Neural crest cell (in vitro differentiated cells): ENCODE measurements at regions not wholly inside any gene's neighbourhood (a gene's known extent, or its start where the extent isn't known, plus 50 kb on each side); places are given as distances from the start of the nearest gene placed in this dataset.
"Not testable (repeated sequence)": the region's sequence is repeated elsewhere in the genome, so short reads cannot be mapped to it uniquely, and the experiment has no call there.

Source experiments
- DNase-seq: peaks from one replicate; pipeline ENCODE4 v3.0.0; 2021; ENCODE audit warnings: low read depth, mixed read lengths, low spot score
- H3K27ac Mint-ChIP-seq: one replicate; pipeline ENCODE4 v1.8.0; 2021; ENCODE audit warnings: mild to moderate bottlenecking, mixed read lengths; ENCODE audit not compliant: unreplicated experiment
- H3K27me3 Mint-ChIP-seq: 2 replicates; pipeline ENCODE4 v1.8.0; 2021; ENCODE audit warnings: low read depth, mild to moderate bottlenecking, mixed read lengths
- H3K36me3 Mint-ChIP-seq: 2 replicates; pipeline ENCODE4 v1.8.0; 2021; ENCODE audit warnings: low read depth, mild to moderate bottlenecking, mixed read lengths
- H3K4me1 Mint-ChIP-seq: 2 replicates; pipeline ENCODE4 v1.8.0; 2021; ENCODE audit warnings: mixed read lengths
- H3K4me3 Mint-ChIP-seq: one replicate; pipeline ENCODE4 v1.8.0; 2021; ENCODE audit warnings: mild to moderate bottlenecking, mixed read lengths
- H3K9me3 Mint-ChIP-seq: 2 replicates; pipeline ENCODE4 v1.8.0; 2021; ENCODE audit warnings: mixed read lengths
- TF ChIP-seq, protein P1 (sequence below): fragments of 200-600 bp; sonication (generic); conservative IDR thresholded peaks from 2 replicates; pipeline ENCODE4 v1.5.0; 2021; ENCODE audit warnings: antibody characterized with exemption, mild to moderate bottlenecking

GRCh38 chr1:38730511-38731397, 128.8 kb downstream of the RRAGC start:
- H3K4me1 Mint-ChIP-seq: peaks cover 16% of the 10 kb centered on the region
- TF ChIP-seq, protein P1, sequence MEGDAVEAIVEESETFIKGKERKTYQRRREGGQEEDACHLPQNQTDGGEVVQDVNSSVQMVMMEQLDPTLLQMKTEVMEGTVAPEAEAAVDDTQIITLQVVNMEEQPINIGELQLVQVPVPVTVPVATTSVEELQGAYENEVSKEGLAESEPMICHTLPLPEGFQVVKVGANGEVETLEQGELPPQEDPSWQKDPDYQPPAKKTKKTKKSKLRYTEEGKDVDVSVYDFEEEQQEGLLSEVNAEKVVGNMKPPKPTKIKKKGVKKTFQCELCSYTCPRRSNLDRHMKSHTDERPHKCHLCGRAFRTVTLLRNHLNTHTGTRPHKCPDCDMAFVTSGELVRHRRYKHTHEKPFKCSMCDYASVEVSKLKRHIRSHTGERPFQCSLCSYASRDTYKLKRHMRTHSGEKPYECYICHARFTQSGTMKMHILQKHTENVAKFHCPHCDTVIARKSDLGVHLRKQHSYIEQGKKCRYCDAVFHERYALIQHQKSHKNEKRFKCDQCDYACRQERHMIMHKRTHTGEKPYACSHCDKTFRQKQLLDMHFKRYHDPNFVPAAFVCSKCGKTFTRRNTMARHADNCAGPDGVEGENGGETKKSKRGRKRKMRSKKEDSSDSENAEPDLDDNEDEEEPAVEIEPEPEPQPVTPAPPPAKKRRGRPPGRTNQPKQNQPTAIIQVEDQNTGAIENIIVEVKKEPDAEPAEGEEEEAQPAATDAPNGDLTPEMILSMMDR: no peak
- H3K27ac Mint-ChIP-seq: no peak overlapping the region
- H3K27me3 Mint-ChIP-seq: peaks cover 35% of the 10 kb centered on the region
- no peak overlapping the region for H3K4me3 Mint-ChIP-seq
- no peaks in the 10 kb centered on the region for H3K9me3 Mint-ChIP-seq
- DNase-seq: no peak
- H3K36me3 Mint-ChIP-seq: no peaks in the 10 kb centered on the region

- H3K9me3 Mint-ChIP-seq: no peaks in the 10 kb centered on the region
- DNase-seq: no peak
- H3K4me3 Mint-ChIP-seq: no peak overlapping the region
- no peaks in the 10 kb centered on the region for H3K36me3 Mint-ChIP-seq
- no peak overlapping the region for H3K27ac Mint-ChIP-seq
- H3K4me1 Mint-ChIP-seq: peaks cover 16% of the 10 kb centered on the region
- TF ChIP-seq, protein P1: no peak
- peaks cover 35% of the 10 kb centered on the region for H3K27me3 Mint-ChIP-seq
Measured at GRCh38 chr1:38728585-38728908, 131.0 kb downstream of the RRAGC start.

GRCh38 chr1:38727684-38728584, 131.6 kb downstream of the RRAGC start:
- peak overlapping the region; percentile 24 for H3K4me3 Mint-ChIP-seq
- peaks cover 16% of the 10 kb centered on the region for H3K4me1 Mint-ChIP-seq
- TF ChIP-seq, protein P1: no peak
- H3K27ac Mint-ChIP-seq: peak overlapping the region; percentile 78
- H3K27me3 Mint-ChIP-seq: peaks cover 31% of the 10 kb centered on the region
- no peaks in the 10 kb centered on the region for H3K36me3 Mint-ChIP-seq
- no peak for DNase-seq
- H3K9me3 Mint-ChIP-seq: no peaks in the 10 kb centered on the region

DNA sequence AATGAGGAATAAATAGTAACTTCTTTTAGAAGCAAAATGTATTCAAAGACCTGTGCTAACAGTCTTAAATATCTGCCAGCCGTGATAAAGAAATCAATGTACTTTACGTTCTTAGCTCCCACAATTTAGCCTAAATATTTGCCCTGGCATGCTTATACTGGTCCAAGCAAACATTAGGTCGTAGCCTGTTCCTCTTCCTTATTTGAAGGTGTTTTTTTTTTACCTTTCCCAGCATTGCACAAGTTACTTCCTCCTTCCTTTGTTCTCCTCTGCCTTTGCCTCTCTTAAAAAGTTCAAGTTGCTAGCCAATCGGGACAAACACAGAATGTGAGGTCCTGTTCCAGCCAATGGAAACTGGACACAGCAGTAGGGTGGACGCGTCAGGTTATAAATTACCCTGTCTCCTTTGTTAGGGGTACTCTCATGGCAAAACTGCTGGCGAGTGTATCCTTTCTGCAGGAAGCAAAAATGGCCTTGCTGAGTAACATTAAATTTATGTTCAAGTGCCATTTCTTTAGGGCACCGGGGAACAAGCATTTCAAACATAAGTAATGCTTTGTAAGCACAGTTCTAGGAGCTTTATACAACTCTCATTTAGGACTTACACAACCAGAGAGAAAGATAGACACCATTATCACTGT, 134.1 kb downstream of the RRAGC start:
- H3K9me3 Mint-ChIP-seq, H3K36me3 Mint-ChIP-seq, DNase-seq, H3K27ac Mint-ChIP-seq, H3K4me3 Mint-ChIP-seq: not testable (repeated sequence)
- H3K4me1 Mint-ChIP-seq: peaks cover 16% of the 10 kb centered on the region
- H3K27me3 Mint-ChIP-seq: peaks cover 18% of the 10 kb centered on the region

DNA sequence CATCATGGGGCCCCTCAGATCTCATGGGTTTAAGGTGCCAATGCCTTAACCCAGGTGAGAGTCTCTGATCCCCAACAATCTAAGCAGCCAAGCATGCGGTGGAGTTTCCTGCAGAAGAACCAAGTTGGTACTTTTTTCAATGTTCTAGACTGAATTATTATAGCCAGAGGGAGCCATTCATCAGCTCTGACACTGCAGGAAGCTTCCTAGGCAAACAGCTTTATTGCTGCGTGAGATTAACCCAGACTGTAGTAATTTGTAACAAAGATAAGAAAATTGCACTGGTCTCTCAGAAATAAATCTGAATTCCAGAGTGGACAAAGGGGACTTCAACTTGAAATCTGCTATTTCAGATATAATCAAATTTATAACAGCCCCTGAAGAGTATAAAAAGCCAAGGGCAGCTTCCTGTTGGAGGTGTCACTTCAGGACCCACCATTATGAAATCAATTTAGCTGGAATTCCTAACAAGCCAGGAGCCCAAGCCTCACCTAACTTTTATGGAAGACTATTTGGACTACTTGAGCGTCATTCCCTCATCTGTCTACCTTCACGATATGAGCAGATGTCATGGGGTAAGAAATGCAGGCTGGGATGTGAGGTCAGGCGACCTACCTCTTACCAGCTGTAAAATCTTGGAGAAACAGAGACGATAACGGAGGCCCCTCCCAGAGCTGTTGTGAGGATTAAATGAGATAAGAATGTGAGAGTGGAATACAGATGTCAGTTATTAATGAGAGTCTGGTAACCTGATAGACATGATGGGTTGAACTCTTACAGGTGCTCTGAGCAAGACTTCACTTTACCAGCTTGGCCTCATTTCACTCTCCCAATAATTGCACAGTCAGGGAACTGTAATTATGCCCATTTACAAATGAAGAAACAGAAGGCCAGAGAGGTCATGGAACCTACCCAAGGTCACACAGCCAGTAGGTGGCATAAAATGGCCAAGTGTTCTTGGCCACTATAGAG, 135.1 kb downstream of the RRAGC start:
- TF ChIP-seq, protein P1: no peak
- H3K4me1 Mint-ChIP-seq: peaks cover 16% of the 10 kb centered on the region
- no peak overlapping the region for H3K4me3 Mint-ChIP-seq
- no peaks in the 10 kb centered on the region for H3K36me3 Mint-ChIP-seq
- no peaks in the 10 kb centered on the region for H3K9me3 Mint-ChIP-seq
- H3K27ac Mint-ChIP-seq: no peak overlapping the region
- peaks cover 15% of the 10 kb centered on the region for H3K27me3 Mint-ChIP-seq
- no peak for DNase-seq
